Sigmoid colon (tissue), 4 donors: ENCODE measurements at regions not wholly inside any gene's neighbourhood (a gene's known extent, or its start where the extent isn't known, plus 50 kb on each side); places are given as distances from the start of the nearest gene placed in this dataset.

ENCODE experiments used
- POLR2A ChIP-seq, 2 donors: fragments of 450-650 bp; IDR thresholded peaks; one replicate each; pipeline ENCODE4 v1.6.1; 2016; ENCODE audit warnings: antibody characterized with exemption in 2 of 2, mild to moderate bottlenecking in 2 of 2, moderate library complexity in 2 of 2
- POLR2AphosphoS5 ChIP-seq, 4 donors: sonication (generic); formaldehyde crosslinking; IDR thresholded peaks; one replicate each; pipeline ENCODE4 v1.6.1; 2017; ENCODE audit warnings: antibody characterized with exemption in 4 of 4
- TF ChIP-seq, protein P1 (sequence below), 4 experiments: fragments of 450-650 bp in 3 of 4; fragments of 200-600 bp in 1 of 4; IDR thresholded peaks; one replicate each; pipeline ENCODE4 v1.5.1; 2016 to 2019; ENCODE audit warnings: antibody characterized with exemption in 4 of 4, mild to moderate bottlenecking in 3 of 4, moderate library complexity in 2 of 4

DNA sequence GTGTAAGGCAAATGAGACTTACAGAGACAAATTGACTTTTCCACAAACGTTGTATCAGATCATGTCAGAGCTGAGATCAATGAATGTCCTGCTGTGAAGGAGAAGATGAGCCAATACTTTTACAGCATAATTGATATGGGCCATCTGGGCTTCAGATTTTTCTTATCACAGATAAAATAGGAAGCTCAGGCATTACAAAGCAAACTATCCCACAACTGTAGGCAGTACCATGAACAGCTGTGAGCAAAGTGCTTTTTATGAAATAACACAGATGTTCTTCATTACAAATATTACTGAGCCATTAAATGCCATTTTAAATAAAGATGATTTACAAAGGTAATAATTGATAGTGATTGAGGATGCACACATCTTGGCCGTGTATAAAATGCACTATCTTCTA, 852.3 kb downstream of the OTOL1 start:
- TF ChIP-seq, protein P1, sequence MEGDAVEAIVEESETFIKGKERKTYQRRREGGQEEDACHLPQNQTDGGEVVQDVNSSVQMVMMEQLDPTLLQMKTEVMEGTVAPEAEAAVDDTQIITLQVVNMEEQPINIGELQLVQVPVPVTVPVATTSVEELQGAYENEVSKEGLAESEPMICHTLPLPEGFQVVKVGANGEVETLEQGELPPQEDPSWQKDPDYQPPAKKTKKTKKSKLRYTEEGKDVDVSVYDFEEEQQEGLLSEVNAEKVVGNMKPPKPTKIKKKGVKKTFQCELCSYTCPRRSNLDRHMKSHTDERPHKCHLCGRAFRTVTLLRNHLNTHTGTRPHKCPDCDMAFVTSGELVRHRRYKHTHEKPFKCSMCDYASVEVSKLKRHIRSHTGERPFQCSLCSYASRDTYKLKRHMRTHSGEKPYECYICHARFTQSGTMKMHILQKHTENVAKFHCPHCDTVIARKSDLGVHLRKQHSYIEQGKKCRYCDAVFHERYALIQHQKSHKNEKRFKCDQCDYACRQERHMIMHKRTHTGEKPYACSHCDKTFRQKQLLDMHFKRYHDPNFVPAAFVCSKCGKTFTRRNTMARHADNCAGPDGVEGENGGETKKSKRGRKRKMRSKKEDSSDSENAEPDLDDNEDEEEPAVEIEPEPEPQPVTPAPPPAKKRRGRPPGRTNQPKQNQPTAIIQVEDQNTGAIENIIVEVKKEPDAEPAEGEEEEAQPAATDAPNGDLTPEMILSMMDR (IDR thresholded peaks at IDR 0.05): no peak
- TF ChIP-seq POLR2AphosphoS5 (IDR thresholded peaks at IDR 0.05) (no peak), POLR2A (IDR thresholded peaks at IDR 0.05) (no peak)
